GM12878 (cell line): ENCODE measurements at regions not wholly inside any gene's neighbourhood (a gene's known extent, or its start where the extent isn't known, plus 50 kb on each side); places are given as distances from the start of the nearest gene placed in this dataset.

Experiments
- ATAC-seq: fragments of 200-7000 bp; cut with Tn5 transposase; 3 replicates; pipeline ENCODE4 v1.9.1; 2020; ENCODE audit warnings: mild to moderate bottlenecking, moderate library complexity
- BruUV-seq: library from RNA; stranded (reverse); fragments of 400-500 nt; replicated peaks from 2 replicates; lab custom pipeline; 2021; lab: Mats Ljungman, UMichigan
- CTCF ChIA-PET: fragments of 300-600 bp; sonication (Branson Sonifier 250); formaldehyde crosslinking; extraction: SDS; loops from one replicate; lab custom pipeline; 2021; ENCODE audit warnings: inconsistent platforms; lab: Yijun Ruan, JAX
- POLR2A ChIA-PET: fragments of 350-600 bp; formaldehyde crosslinking; extraction: SDS; loops from one replicate; lab custom pipeline; 2021; ENCODE audit warnings: inconsistent platforms; lab: Charles Lee
- RAD21 ChIA-PET: fragments of 300-600 bp; sonication (Branson Sonifier 250); formaldehyde crosslinking; loops from one replicate; lab custom pipeline; 2023; ENCODE audit warnings: antibody characterized with exemption; ENCODE audit not compliant: unreplicated experiment; lab: Charles Lee
- SMC1A ChIA-PET: fragments of 300-600 bp; sonication (Branson Sonifier 250); formaldehyde crosslinking; loops from one replicate; lab custom pipeline; 2023; ENCODE audit not compliant: unreplicated experiment, uncharacterized antibody; lab: Charles Lee
- DNase-seq: peaks from one replicate; pipeline ENCODE4 v3.0.0-alpha.2; 2011; ENCODE audit warnings: low read depth, low spot score
- FAIRE-seq: peaks from 3 replicates; lab custom pipeline; 2011; peaks lifted over from hg19 to GRCh38; lab: Jason Lieb, UNC
- H2AFZ ChIP-seq: 2 replicates; pipeline ENCODE4 v1.6.0; 2011; ENCODE audit warnings: low read depth, low read length, control low read depth; ENCODE audit not compliant: control insufficient read depth
- H3K27ac ChIP-seq: 2 replicates; pipeline ENCODE4 v1.5.1; 2011; ENCODE audit warnings: control low read depth; ENCODE audit not compliant: control insufficient read depth, insufficient read depth
- H3K27me3 ChIP-seq, 2 experiments: replicated peaks in 1 of 2; 2 replicates each; pipeline versions ENCODE4 v1.6.0 to v1.6.1; 2011; ENCODE audit warnings: low read length in 1 of 2; ENCODE audit not compliant: control insufficient read depth in 2 of 2, insufficient read depth in 2 of 2
- H3K36me3 ChIP-seq, 2 experiments: 2 replicates each; pipeline ENCODE4 v1.5.1; 2011; ENCODE audit warnings: low read length in 1 of 2; ENCODE audit not compliant: control insufficient read depth in 2 of 2, insufficient read depth in 2 of 2
- H3K4me1 ChIP-seq: 2 replicates; pipeline ENCODE4 v1.6.1; 2011; ENCODE audit warnings: mild to moderate bottlenecking, low read length, moderate library complexity, mixed read lengths; ENCODE audit not compliant: control insufficient read depth, insufficient read depth
- H3K4me2 ChIP-seq: 2 replicates; pipeline ENCODE4 v1.6.0; 2011; ENCODE audit warnings: control low read depth; ENCODE audit not compliant: control insufficient read depth, insufficient read depth
- H3K4me3 ChIP-seq: fragments of 200-600 bp; sonication (generic); 2 replicates; pipeline ENCODE4 v1.5.1; 2016
- H3K79me2 ChIP-seq: 2 replicates; pipeline ENCODE4 v1.6.0; 2011; ENCODE audit warnings: low read length; ENCODE audit not compliant: control insufficient read depth, insufficient read depth
- H3K9ac ChIP-seq: 2 replicates; pipeline ENCODE4 v1.8.0; 2011; ENCODE audit warnings: low read length, control low read depth, mixed read lengths; ENCODE audit not compliant: control insufficient read depth, insufficient read depth
- H3K9me3 ChIP-seq: replicated peaks from 3 replicates; pipeline ENCODE4 v1.5.1; 2011; ENCODE audit warnings: mild to moderate bottlenecking, low read length; ENCODE audit not compliant: control insufficient read depth, insufficient read depth
- H4K20me1 ChIP-seq: 2 replicates; pipeline ENCODE4 v1.6.0; 2011; ENCODE audit not compliant: control insufficient read depth, insufficient read depth
- BCL3 ChIP-seq: IDR thresholded peaks from 2 replicates; pipeline ENCODE4 v1.6.1; 2011; ENCODE audit warnings: borderline replicate concordance, low read depth, mild to moderate bottlenecking, moderate library complexity, low read length; ENCODE audit not compliant: insufficient read depth, poor library complexity, severe bottlenecking
- CBX3 ChIP-seq: fragments of 200-600 bp; sonication (generic); IDR thresholded peaks from 2 replicates; pipeline ENCODE4 v1.6.1; 2016; ENCODE audit warnings: low read depth, borderline replicate concordance
- CEBPZ ChIP-seq: fragments of 150-350 bp; IDR thresholded peaks from 2 replicates; pipeline ENCODE4 v1.6.1; 2016; ENCODE audit warnings: low read depth, low read length
- EP300 ChIP-seq, 2 experiments: fragments of 150-350 bp in 1 of 2; IDR thresholded peaks; 2 replicates each; pipeline ENCODE4 v1.6.1; 2011 to 2012; ENCODE audit warnings: low read depth in 2 of 2, low read length in 2 of 2, borderline replicate concordance in 1 of 2, improper control_type of control experiment in 1 of 2, inconsistent platforms in 1 of 2; ENCODE audit not compliant: control insufficient read depth in 1 of 2
- GABPA ChIP-seq: IDR thresholded peaks from 2 replicates; pipeline ENCODE4 v1.6.1; 2014; ENCODE audit warnings: antibody characterized with exemption, low read depth, mild to moderate bottlenecking, inconsistent platforms
- HDGF ChIP-seq: fragments of 450-650 bp; IDR thresholded peaks from 2 replicates; pipeline ENCODE4 v1.6.1; 2016; ENCODE audit warnings: antibody characterized with exemption
- IKZF1 ChIP-seq: fragments of 450-650 bp; conservative IDR thresholded peaks from 2 replicates; pipeline ENCODE4 v1.6.1; 2017; ENCODE audit warnings: antibody characterized with exemption, mild to moderate bottlenecking
- IRF3 ChIP-seq: fragments of 450-650 bp; IDR thresholded peaks from 2 replicates; pipeline ENCODE4 v1.6.1; 2014; ENCODE audit warnings: mild to moderate bottlenecking
- NKRF ChIP-seq: fragments of 450-650 bp; conservative IDR thresholded peaks from 2 replicates; pipeline ENCODE4 v1.6.1; 2017; ENCODE audit warnings: mild to moderate bottlenecking, moderate library complexity
- NRF1 ChIP-seq: conservative IDR thresholded peaks from 2 replicates; pipeline ENCODE4 v1.6.1; 2011; ENCODE audit warnings: mild to moderate bottlenecking, low read depth, low read length, improper control_type of control experiment
- PRDM15 ChIP-seq: fragments of 450-650 bp; formaldehyde crosslinking; IDR thresholded peaks from 2 replicates; pipeline ENCODE4 v1.4.0; 2020; ENCODE audit warnings: mild to moderate bottlenecking, moderate library complexity
- WGBS: methylation state at CpG from one replicate; pipeline ENCODE4 v1.1.6; 2016; ENCODE audit warnings: low lambda C conversion rate; ENCODE audit not compliant: insufficient replicate concordance, insufficient coverage; ENCODE audit errors: missing lambda C conversion rate; 5-methylcytosine and 5-hydroxymethylcytosine counted together
- in situ Hi-C: fragments of 300-500 bp; cut with MboI; formaldehyde crosslinking; loops from 9 replicates; pipeline ENCODE4 v1.14.3; 2018; ENCODE audit warnings: mixed read lengths
- intact Hi-C: fragments of 100-400 bp; cut with micrococcal nuclease; formaldehyde crosslinking; loops from one replicate; pipeline ENCODE4 v1.14.2; 2022; ENCODE audit not compliant: unreplicated experiment

- ChIA-PET POLR2A (interaction anchor here (1.0 kb wide), 1 partner anchor 46 kb away, joined by 3 read pairs; no protein-coding TSS in a partner anchor), RAD21 (interaction anchor here (0.9 to 1.6 kb wide), 8 partner anchors 13 to 233 kb away, joined by 3 to 7 read pairs (median 4); no protein-coding TSS in a partner anchor), CTCF (interaction anchor here (0.9 to 3.8 kb wide), 5 partner anchors 13 to 172 kb away, joined by 3 to 15 read pairs (median 3); no protein-coding TSS in a partner anchor), SMC1A (interaction anchor here (0.6 to 3.0 kb wide), 17 partner anchors 10 to 688 kb away, joined by 3 to 11 read pairs (median 3); no protein-coding TSS in a partner anchor)
- no peaks in the 10 kb centered on the region for H3K4me1 ChIP-seq
- H2AFZ ChIP-seq, result no peak overlapping the region
- FAIRE-seq (no peak), DNase-seq (peak; percentile 19), ATAC-seq (peak; percentile 93)
- H4K20me1 ChIP-seq, result no peaks in the 10 kb centered on the region
- no peaks in the 10 kb centered on the region for H3K36me3 ChIP-seq
- H3K4me3 ChIP-seq, result no peak overlapping the region
- H3K9me3 ChIP-seq, result no peaks in the 10 kb centered on the region
- H3K4me2 ChIP-seq, result no peak overlapping the region
- intact Hi-C loops, result no loop called here
- no peaks in the 10 kb centered on the region for H3K79me2 ChIP-seq
- no peak overlapping the region for H3K9ac ChIP-seq
- H3K27ac ChIP-seq, result no peak overlapping the region
- WGBS, result 9% methylated on average over 4 of the region's 4 CpGs
- H3K27me3 ChIP-seq, result no peaks in the 10 kb centered on the region
- no TSS peak for BruUV-seq
- in situ Hi-C loops, result no loop called here
- TF ChIP-seq PRDM15 (CRISPR knock-in tag) (no peak), IKZF1 (peak; percentile 65), EP300 (IDR thresholded peaks at IDR 0.05; ENCODE audit: borderline replicate concordance in 1 of 2, control insufficient read depth in 1 of 2, low read depth in 2 of 2, low read length in 2 of 2) (peak; percentile 54 to 83), NRF1 (no peak), GABPA (peak; percentile 43; the same call in 1 of the 2 replicates), CEBPZ (no peak), BCL3 (no peak), CBX3 (no peak), IRF3 (no peak), HDGF (no peak), NKRF (no peak)
Measured at GRCh38 chr9:99335280-99335679, 113.2 kb downstream of the SEC61B start.
